PC-3 (cell line): ENCODE measurements at regions not wholly inside any gene's neighbourhood (a gene's known extent, or its start where the extent isn't known, plus 50 kb on each side); places are given as distances from the start of the nearest gene placed in this dataset.

ENCODE experiments used
- CTCF ChIP-seq: fragments of 300-600 bp; sonication (generic); conservative IDR thresholded peaks from 2 replicates; pipeline ENCODE4 v1.5.1; 2017; ENCODE audit warnings: antibody characterized with exemption, low read depth, mild to moderate bottlenecking, low read length
- EZH2phosphoT487 ChIP-seq: fragments of 300-600 bp; sonication (generic); IDR thresholded peaks from 2 replicates; pipeline ENCODE4 v1.6.1; 2018; ENCODE audit warnings: mild to moderate bottlenecking, antibody characterized with exemption, low read length, borderline replicate concordance

- TF ChIP-seq CTCF (no peak), EZH2phosphoT487 (no peak)
Observed at GRCh38 chr5:159787837-159788236, 128.4 kb upstream of the ADRA1B start.
